SH-SY5Y (cell line): ENCODE measurements at regions not wholly inside any gene's neighbourhood (a gene's known extent, or its start where the extent isn't known, plus 50 kb on each side); places are given as distances from the start of the nearest gene placed in this dataset.

Experiments
- GATA2 ChIP-seq: IDR thresholded peaks from 2 replicates; pipeline ENCODE4 v1.6.1; 2011; ENCODE audit warnings: mild to moderate bottlenecking, low read depth, low read length
- GATA3 ChIP-seq: IDR thresholded peaks from 2 replicates; pipeline ENCODE4 v1.6.1; 2011; ENCODE audit warnings: low read depth, mild to moderate bottlenecking, low read length, moderate library complexity

GRCh38 chr3:81439108-81439507 is 322.3 kb downstream of the GBE1 start:
- TF ChIP-seq GATA2 (no peak), GATA3 (no peak)

GRCh38 chr3:81437683-81438082 is 323.8 kb downstream of the GBE1 start:
- peak; percentile 67 for TF ChIP-seq GATA3
- peak; percentile 80 for TF ChIP-seq GATA2

- TF ChIP-seq GATA2, result no peak
- no peak for TF ChIP-seq GATA3
These were observed 325.3 kb downstream of the GBE1 start for GRCh38 chr3:81436182-81436581.

- TF ChIP-seq GATA2 (no peak), GATA3 (no peak)
These were observed 326.4 kb downstream of the GBE1 start for GRCh38 chr3:81435050-81435449.

GRCh38 chr3:81434161-81434560 is 327.3 kb downstream of the GBE1 start:
- TF ChIP-seq GATA2, result no peak
- TF ChIP-seq GATA3, result no peak

GRCh38 chr3:81433675-81434074 is 327.8 kb downstream of the GBE1 start:
- TF ChIP-seq GATA2 (no peak), GATA3 (no peak)

GRCh38 chr3:81432456-81432855 is 329.0 kb downstream of the GBE1 start:
- TF ChIP-seq GATA2 (no peak), GATA3 (no peak)

GRCh38 chr3:81426826-81427577 is 334.4 kb downstream of the GBE1 start:
- TF ChIP-seq GATA3, result no peak

GRCh38 chr3:81425198-81425868 is 336.1 kb downstream of the GBE1 start:
- TF ChIP-seq GATA2 (no peak), GATA3 (no peak)

- TF ChIP-seq GATA2 (no peak), GATA3 (no peak)
These were observed 342.2 kb downstream of the GBE1 start for GRCh38 chr3:81419228-81419627.

GRCh38 chr3:81416812-81417211 is 344.6 kb downstream of the GBE1 start:
- no peak for TF ChIP-seq GATA2
- no peak for TF ChIP-seq GATA3

GRCh38 chr3:81406318-81406717 is 355.1 kb downstream of the GBE1 start:
- TF ChIP-seq GATA3 (no peak), GATA2 (no peak)

GRCh38 chr3:81395739-81396513 is 365.5 kb downstream of the GBE1 start:
- TF ChIP-seq GATA3 (no peak), GATA2 (no peak)

- no peak for TF ChIP-seq GATA2
- TF ChIP-seq GATA3, result no peak
These were observed 366.6 kb downstream of the GBE1 start for GRCh38 chr3:81394651-81395524.

GRCh38 chr3:81393251-81393650 is 368.2 kb downstream of the GBE1 start:
- TF ChIP-seq GATA3, result no peak
- TF ChIP-seq GATA2, result no peak
